GM21619 (cell line): ENCODE measurements at regions not wholly inside any gene's neighbourhood (a gene's known extent, or its start where the extent isn't known, plus 50 kb on each side); places are given as distances from the start of the nearest gene placed in this dataset.
"Not testable (repeated sequence)": the region's sequence is repeated elsewhere in the genome, so short reads cannot be mapped to it uniquely, and the experiment has no call there.

Experiments used
- ATAC-seq: cut with Tn5 transposase; IDR thresholded peaks from one replicate; pipeline ENCODE4 v1.9.1; 2021; ENCODE audit not compliant: unreplicated experiment

GRCh38 chr12:19763488-19763887 lies 324.2 kb downstream of the AEBP2 start:
- ATAC-seq: no peak

GRCh38 chr12:19764408-19764807 lies 325.1 kb downstream of the AEBP2 start:
- no peak for ATAC-seq

- no peak for ATAC-seq
Measured at GRCh38 chr12:19771858-19772257, 332.6 kb downstream of the AEBP2 start.

GRCh38 chr12:19772776-19773175 lies 333.5 kb downstream of the AEBP2 start:
- no peak for ATAC-seq

- no peak for ATAC-seq
Measured at GRCh38 chr12:19775241-19775640, 335.9 kb downstream of the AEBP2 start.

- not testable (repeated sequence) for ATAC-seq
Measured at GRCh38 chr12:19775976-19776375, 336.7 kb downstream of the AEBP2 start.

- no peak for ATAC-seq
Measured at GRCh38 chr12:19778172-19778571, 338.9 kb downstream of the AEBP2 start.

GRCh38 chr12:19778797-19779196 lies 339.5 kb downstream of the AEBP2 start:
- ATAC-seq: no peak

GRCh38 chr12:19779395-19780056 lies 340.2 kb downstream of the AEBP2 start:
- ATAC-seq: no peak

- no peak for ATAC-seq
Measured at GRCh38 chr12:19780460-19780859, 341.2 kb downstream of the AEBP2 start.

GRCh38 chr12:19783547-19784444 lies 344.5 kb downstream of the AEBP2 start:
- no peak for ATAC-seq

- ATAC-seq: no peak
Measured at GRCh38 chr12:19792028-19792427, 352.7 kb downstream of the AEBP2 start.

- no peak for ATAC-seq
Measured at GRCh38 chr12:19794116-19794515, 354.8 kb downstream of the AEBP2 start.

GRCh38 chr12:19799216-19799615 lies 359.9 kb downstream of the AEBP2 start:
- ATAC-seq: no peak

- no peak for ATAC-seq
Measured at GRCh38 chr12:19799895-19800602, 360.8 kb downstream of the AEBP2 start.

GRCh38 chr12:19800884-19801283 lies 361.6 kb downstream of the AEBP2 start:
- ATAC-seq: no peak

GRCh38 chr12:19801941-19802340 lies 362.6 kb downstream of the AEBP2 start:
- ATAC-seq: no peak

GRCh38 chr12:19802915-19803314 lies 363.6 kb downstream of the AEBP2 start:
- ATAC-seq: no peak

- no peak for ATAC-seq
Measured at GRCh38 chr12:19804737-19805136, 365.4 kb downstream of the AEBP2 start.

GRCh38 chr12:19808371-19808770 lies 369.1 kb downstream of the AEBP2 start:
- ATAC-seq: no peak

GRCh38 chr12:19810213-19810612 lies 370.9 kb downstream of the AEBP2 start:
- ATAC-seq: no peak

GRCh38 chr12:19811922-19812321 lies 372.6 kb downstream of the AEBP2 start:
- no peak for ATAC-seq
